ENCODE measurements at regions not wholly inside any gene's neighbourhood (a gene's known extent, or its start where the extent isn't known, plus 50 kb on each side); places are given as distances from the start of the nearest gene placed in this dataset.

DNA sequence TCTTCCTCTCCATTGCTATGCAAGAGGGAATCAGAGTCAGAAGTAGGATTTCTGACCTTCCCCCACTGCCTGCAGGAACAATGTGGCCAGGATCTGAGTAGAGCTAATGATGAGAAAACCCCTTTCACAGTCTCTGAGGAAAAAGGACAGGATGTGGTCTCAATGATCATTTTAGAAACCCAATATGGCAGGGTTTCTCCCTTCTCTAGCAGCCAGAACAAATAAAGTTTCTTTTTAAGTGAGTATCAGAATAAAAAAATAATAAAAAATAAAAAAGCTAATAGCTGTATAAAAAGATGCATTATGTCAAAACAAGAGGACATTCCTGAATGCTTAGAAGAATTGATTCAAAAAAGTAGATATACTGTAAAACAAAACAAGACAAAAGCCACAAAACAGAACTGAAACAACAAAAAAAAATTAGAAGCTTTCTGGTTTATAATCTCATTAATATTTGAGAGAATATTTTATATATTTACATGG, 1124.9 kb upstream of the ZEB2 start:
- no peak for DNase-seq

- no peak for DNase-seq
Observed at GRCh38 chr2:145638675-145639074, 1118.8 kb upstream of the ZEB2 start.

DNA sequence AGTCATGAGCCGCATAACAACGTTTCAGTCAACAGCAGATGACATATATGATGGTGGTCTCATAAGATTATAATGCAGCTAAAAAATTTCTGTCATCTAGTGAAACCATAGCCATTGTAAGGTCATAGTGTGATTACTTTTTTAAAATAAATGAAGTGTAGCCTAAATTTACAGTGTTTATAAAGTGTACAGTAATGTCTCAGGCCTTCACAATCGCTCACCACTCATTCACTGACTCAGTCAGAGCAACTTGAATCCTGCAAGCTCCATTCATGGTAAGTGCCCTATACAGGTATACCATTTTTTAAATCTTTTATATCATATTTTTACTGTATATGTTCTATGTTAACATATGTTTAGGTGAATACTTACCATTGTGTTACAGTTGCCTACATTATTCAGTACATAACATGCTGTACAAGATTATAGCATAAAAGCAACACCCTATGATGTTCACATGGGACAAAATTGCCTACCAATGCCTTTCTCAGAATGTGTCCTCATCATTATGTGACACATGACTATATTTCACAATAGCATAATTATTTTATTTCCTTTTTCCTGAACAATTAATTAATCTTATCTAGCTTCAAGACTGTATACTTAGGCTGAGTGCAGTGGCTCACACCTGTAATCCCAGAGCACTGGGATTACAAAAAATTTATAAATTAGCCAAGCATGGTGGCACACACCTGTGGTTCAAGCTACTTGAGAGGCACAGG, 1115.9 kb upstream of the ZEB2 start:
- no peak for DNase-seq

GRCh38 chr2:145631561-145631960, 1111.6 kb upstream of the ZEB2 start:
- DNase-seq = no peak

GRCh38 chr2:145626301-145626700, 1106.4 kb upstream of the ZEB2 start:
- no peak for DNase-seq

GRCh38 chr2:145625111-145625510, 1105.2 kb upstream of the ZEB2 start:
- no peak for DNase-seq

DNA sequence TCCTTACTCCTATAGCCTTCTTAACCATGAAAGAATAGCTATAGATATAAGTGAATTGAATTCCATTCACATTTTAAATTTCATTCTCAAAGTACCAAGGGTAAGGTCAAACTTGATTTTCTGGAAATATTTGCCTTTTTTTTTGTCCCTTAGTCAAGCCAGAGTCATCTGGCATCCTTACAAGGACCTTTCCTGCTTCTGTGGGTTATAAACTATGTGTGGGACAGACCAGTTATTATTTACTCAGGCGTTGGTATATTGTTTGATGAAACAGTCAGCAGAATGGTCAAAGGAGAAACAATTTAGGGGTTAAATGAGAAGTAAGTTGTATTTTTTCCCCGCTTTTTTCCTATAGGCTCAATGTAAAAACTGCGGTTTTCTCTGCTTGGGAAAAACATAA, 1103.2 kb upstream of the ZEB2 start:
- peak; percentile 58 for DNase-seq

DNA sequence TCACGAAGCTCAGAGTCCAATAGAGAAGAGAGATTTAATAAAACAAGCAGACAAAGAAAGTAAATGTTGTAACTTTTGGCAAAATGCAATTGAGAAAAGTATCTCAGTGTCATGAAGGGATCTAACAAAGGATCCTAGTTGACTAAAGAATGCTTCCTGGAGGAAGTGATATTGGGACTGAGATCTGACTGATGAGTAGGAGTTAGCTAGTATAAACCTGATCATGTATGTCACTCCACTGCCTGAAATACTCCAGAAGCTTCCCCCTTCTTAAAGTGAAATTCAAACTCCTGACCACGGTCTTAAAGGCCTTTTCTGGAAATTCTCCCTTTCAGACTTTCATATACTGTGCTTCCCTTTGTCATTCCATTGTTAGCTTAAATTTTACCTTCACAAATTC, 1102.4 kb upstream of the ZEB2 start:
- DNase-seq = no peak

- peak; percentile 40 for DNase-seq
Observed at GRCh38 chr2:145617906-145618305, 1098.0 kb upstream of the ZEB2 start.

DNA sequence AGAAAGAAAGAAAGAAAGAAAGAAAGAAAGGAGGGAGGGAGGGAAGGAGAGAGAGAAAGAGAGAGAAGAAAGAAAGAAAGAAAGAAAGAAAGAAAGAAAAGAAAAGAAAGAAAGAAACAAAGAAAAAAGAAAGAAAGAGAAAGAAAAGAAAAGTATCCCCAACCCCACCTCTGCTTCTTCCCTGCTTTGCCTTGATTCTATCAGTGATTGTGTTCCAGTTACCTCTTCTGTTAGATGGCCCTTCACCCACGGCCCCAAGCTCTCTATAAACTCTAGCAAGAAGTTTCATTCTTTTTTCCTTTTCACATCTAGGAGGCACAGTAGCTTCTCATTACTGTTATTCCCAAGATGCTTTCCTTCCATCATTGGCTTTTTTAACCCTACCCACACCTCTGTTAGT, 1097.5 kb upstream of the ZEB2 start:
- DNase-seq = no peak

DNA sequence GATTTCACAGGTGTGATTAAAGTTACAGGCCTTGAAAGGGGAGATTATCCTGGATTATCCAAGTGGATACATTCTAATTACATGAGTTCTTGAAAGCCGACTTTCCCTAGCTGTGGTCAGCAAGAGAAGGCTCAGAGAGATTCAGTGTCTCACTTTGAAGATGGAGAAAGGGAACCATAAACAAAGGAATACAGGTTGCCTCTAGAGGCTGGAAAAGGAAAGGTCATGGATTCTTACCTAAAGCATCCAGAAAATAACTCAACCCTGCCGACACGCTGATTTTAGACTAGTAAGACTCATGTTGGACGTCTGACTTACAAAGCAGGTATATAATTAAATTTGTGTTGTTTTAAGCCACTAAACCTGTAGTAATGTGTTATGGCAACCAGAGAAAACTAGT, 1095.7 kb upstream of the ZEB2 start:
- DNase-seq = no peak

- DNase-seq = no peak
Observed at GRCh38 chr2:145609951-145610350, 1090.0 kb upstream of the ZEB2 start.

DNA sequence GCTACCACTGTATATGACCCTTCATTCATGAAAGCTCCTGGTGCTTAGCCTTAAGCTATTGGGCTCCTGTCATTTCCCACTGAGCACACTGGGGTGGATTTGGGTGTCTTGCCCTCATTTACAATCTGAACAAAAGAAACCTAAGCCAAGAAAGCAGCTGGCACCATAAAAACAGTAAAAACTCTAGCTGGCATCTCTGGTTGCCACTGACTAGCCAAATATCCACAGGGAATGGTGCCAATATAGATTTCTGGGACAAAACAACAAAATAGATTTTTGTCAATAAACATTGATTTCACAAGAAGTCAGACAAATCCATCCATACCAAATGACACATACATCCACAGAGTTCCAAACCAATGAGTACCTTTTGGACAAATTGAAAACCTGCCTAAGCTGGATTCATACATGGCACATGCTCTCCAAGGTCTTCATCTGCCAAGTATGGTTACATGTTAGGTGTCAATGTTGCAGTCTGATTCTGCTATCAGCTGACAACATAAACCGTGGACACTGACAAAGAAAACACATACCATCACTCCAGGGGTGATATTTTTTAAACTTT, 1081.5 kb upstream of the ZEB2 start:
- no peak for DNase-seq

GRCh38 chr2:145600811-145601210, 1080.9 kb upstream of the ZEB2 start:
- DNase-seq = no peak

DNA sequence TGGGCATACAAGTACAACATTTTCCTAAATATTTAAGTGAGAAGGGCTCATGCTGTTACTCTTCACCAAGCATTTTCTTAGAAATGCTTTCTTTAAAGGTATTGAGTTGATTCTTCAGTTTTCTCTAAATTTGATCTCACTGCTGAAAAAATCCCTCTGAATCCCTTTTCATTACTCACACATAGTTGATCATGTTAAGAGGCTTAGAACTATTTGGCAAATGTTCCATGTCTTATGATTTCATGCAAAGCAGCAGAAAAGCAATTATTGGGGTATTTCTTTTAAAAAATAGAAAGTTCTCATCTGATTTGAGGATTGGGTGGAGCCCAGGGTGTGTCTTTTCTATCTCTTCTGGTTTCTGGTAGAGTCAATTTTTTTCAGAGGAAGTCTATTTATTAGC, 1079.8 kb upstream of the ZEB2 start:
- DNase-seq = no peak

DNA sequence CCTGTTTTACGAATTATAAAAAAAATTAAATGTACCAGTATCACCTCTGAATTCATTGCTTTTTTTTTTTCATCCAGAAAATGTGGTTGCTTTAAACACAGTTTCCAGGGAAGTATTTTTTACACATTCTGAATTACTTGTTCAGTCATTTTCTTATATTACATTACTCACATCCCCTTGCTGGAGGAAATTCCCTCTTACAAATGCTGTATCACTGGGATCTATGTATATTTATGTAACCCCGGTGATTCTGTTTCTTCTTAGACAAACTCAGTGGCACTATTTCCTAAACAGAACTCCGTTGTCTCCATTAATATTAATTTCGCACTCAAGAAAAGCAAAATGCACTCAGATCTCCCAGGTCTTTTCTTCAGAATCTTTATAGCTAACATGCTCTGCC, 1078.5 kb upstream of the ZEB2 start:
- peak; percentile 45 for DNase-seq

DNA sequence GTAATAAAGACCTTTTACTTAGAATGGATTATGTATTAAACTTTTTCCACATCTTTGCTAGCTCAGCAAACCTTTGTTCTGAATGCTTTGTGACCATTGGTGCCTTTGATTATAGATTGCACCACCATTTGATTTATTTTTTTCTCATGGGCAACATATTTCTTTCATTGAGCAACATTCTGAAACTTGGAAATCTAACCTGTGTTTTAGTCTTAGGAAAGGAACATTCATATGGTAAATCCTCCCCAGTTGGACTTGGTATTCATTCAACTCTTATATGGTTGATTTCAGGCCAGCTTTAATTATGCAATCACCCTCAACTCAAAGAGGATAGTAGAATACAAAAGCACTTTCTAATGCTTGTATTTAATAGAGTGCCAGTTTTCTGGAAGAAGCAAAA, 1077.9 kb upstream of the ZEB2 start:
- DNase-seq = no peak

- no peak for DNase-seq
Observed at GRCh38 chr2:145597006-145597405, 1077.1 kb upstream of the ZEB2 start.

- no peak for DNase-seq
Observed at GRCh38 chr2:145596416-145596815, 1076.5 kb upstream of the ZEB2 start.

DNA sequence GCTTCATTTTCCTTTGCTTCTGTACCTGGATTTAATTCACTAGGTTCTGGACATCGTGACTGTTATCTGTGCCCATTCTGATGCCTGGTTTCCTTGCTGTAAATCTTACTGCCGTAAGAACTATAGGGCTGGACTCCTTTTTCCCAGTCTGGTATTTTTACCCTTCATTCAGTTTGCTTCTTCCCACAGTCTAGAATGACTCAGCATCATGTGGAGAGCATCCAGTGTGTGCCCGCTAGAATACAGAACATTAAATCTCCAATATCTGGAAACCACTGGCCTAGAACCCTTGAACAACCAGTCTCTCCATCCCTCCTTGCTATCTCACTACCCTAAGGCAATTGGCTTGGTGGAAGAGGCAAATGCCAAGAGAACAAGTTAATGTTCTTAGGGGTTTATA, 1075.4 kb upstream of the ZEB2 start:
- DNase-seq = no peak

DNA sequence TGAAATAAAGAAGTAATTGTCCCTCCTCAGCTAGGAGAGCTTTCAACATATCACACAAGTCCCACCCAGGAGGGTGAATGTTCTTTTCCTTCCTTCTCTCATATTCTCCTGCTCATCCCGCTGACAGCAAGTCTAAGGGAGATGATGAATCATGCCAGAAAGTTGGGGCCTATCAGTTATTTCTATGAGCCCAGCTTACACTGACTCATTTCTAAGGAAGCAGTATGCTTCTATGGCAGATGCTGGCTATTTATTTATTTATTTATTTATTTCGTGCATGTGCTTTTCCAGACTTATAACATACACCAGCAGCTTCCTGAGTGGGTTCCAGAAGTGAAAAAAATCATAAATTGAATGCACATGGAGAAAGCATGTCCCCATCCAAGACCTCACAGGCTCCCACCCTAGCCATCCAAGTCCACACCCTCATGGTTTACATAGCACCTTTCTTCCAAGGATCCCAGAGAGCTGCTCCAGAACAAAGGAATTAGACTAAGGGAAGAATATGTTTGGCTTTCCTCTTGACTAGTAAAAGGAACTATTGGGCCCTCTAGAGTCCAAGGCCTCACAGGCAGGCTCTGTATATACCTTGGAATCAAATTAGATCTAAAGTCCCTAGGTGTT, 1074.2 kb upstream of the ZEB2 start:
- peak; percentile 92 for DNase-seq

DNA sequence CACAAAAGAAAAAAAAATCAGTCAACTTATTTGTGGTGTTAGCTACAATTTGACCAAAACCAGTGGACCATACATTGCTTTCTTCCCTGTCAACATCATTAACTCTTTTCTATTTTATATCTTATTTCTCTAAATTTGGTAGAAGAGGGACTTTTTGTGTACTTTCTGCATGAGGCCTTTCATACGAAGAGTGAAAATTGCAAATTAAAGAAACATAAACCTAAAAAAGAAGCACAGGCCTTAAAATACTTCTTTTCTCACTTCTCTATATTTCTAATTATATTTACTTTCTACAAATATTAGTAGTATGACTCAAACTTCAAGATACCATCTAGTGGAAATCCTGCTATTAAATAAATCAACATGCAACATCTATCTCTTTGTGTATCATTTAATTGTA, 1073.4 kb upstream of the ZEB2 start:
- DNase-seq = no peak

DNA sequence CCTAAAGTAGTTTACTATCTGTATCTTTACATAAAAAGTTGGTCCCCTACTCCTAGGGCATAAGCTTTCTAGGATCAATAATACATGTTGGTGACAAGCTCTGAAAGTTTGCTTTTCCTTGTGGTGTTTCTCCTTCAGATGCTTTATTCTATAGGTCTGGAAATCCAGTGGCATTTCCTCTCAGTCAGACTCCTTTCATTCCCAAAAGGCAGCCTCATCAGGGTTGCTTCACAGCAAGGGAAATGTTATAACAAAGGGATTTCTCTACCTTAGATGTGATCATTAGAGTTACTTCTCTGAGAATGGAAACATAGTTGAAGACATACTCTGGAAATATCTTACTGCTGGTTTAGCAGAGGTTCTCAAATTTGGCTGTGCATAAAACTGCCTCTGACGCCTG, 1072.4 kb upstream of the ZEB2 start:
- DNase-seq = peak; percentile 8

GRCh38 chr2:145591109-145591809, 1071.3 kb upstream of the ZEB2 start:
- no peak for DNase-seq

Measured in EL (cell line).